Suppressor macrophage treated with lipopolysaccharide for 4 hours (primary cell): ENCODE measurements at regions not wholly inside any gene's neighbourhood (a gene's known extent, or its start where the extent isn't known, plus 50 kb on each side); places are given as distances from the start of the nearest gene placed in this dataset.

ENCODE experiments used
- DNase-seq: peaks from one replicate; pipeline ENCODE4 v3.0.0-alpha.2; 2020

DNA sequence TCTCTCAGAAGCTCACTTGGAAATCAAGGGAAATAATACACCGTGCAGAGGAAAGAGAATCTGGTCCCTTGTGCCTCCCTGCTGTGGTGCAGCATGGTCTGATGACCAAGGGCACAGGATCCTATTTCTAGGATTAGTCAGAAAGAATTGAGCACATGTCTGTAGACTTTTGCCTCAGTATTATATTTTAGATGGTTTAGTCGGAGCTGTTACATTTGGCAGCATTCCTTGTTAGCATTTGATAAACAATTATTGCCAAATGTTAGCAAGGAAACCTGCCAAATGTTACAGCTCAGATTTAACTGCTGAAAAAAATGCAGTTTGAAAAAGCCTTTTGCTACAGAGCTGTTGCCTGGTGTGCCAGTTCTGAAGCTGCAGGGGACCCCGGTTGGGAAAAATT, 183.5 kb upstream of the DPYD start:
- no peak for DNase-seq

DNA sequence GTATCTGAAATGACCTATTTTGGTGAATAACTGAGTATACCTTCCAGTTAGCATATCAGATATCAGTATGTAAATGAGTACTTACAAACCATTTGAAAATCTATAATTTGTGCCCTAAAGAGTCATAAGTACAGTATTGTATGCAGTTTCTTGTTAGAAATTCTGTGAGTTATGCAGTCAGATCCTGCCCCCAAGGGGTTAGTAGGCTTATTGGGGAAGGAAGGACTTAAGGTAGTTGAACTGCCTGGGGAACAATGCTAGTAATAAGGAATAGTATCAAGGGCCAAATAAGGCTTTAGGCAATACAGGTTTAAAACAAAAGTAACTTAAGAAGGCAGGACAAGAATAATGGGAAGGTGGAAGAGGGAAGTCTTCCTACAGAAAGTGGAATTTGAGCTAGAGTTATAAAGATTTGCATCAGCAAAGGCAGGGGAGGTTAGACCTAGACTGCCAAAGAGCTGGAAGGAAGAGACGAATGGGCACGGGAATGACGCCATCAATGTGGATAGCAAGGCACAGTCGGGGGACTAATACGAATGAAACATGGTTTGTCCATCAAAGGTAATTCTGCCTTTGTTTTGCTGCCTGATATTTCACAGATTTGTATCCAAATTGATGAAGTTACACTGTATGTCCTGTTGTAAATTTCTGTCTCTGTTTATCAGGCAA, 182.9 kb upstream of the DPYD start:
- no peak for DNase-seq

DNA sequence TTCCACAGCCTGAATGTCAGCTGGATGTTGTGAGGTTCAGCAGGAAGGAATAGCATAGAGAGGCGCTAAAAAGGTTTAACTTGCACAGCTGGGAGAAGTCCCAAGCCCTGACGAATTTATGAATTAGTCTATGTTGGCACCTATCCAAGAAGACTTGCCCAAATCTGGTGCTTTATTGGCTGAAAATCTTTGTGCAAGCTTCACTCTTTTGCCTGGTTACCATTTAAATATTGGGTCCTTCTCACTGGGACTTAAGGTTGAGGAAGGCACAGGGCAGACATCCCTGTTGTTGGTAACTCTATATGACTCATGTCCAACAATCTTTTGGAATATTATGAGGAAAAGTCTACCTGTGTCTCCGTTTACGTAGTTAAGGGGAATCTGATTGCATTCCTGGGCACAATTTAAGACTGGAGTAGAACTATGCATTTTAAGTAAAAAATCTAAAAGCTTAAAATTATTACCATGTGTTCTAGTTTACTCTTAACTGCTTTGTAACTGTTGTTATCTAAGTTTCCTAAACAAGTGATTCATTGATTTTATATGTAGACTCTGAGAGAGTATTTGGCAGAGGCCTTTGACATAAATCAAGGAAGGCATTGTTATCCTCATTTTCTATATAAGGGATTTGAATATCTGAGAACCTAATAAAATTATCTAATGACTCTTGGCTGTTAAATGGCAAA, 181.7 kb upstream of the DPYD start:
- no peak for DNase-seq

DNA sequence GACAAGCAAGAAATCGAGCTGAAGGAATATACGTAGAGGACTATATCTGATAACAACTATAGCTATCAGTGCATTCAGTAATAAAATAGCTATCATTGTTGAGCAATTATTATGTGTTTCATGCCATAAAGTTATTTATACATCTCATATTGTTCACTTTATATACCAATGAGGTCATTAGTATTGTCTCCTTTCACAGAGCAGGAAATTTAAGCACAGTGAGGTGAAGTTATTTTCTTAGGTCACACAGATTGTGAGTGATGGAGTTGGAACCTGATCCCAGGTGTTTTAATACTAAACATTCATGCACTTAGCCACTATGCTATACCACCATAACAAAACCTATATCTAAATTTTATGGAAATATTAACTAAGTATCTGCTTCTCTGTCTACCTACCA, 180.5 kb upstream of the DPYD start:
- no peak for DNase-seq

DNA sequence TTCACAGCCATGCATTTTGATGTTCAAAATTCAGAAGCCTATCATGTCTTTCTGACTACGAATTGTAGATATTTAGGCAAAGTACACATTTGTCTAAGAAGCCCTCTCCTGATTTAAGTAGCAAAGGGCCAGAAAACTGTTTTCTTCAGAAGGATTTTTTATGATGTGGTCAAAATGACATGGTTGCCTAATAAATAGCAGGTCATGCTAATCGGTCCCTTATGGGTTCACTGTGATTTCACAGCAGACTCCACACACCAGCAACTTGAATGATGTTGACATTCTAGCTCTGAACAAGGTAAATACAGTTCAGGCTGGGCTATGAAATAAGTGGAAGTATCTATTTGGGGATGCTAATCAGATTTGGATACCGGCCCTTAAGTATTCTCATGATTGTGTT, 178.7 kb upstream of the DPYD start:
- no peak for DNase-seq

DNA sequence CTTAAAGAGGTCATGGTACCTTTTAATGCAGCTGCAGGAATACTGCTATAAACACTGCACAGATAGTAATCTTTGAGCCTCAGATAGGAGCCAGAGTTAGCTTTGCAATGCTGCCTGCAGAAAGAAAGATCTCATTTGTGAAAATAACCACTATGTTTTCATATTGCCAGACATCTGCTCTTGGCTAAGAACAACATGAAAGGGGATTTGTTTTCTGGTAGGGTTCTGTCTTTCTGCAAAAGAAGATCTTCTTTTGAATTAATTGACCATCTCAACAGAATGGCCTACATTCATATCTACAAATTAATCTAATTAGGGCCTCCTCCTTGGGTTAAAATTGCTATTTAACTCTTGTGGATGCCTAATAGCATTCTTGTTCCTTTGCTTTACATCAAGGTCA, 177.6 kb upstream of the DPYD start:
- DNase-seq, result no peak

DNA sequence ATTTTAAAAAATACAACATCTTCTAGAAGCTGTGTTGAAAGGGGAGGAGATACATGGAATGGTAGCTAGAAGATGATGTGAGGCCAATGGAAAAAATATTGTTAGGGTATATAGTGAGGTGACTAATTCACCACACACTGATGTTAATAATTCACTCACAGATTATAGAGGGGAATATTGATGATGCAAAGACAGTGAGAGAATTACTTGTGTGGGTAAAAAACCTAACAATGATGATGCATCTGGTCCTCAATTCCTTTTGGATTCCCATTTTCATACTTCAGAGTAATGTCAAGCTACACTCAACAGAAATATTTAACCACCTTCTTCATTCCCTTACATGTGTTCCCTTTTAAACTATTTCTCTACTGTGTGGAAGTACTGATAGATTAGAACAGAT, 169.5 kb upstream of the DPYD start:
- no peak for DNase-seq

DNA sequence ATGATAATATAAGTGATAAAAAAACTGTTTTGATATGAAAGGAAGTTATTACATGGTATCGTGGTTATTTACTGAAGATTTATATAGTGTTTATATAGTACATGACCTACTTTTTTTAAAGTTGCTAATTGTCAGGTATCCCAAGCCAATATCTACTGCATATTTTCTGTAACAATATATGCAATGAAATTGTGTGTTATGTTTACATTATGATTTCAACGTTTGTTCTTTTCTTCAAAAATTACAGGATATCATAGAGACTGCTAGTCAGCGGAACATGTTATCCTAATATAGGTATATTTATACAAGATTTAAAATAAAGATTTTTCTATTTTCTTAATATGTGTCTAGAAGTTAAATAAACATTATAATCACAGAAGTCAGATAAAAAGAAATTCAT, 167.5 kb upstream of the DPYD start:
- no peak for DNase-seq

DNA sequence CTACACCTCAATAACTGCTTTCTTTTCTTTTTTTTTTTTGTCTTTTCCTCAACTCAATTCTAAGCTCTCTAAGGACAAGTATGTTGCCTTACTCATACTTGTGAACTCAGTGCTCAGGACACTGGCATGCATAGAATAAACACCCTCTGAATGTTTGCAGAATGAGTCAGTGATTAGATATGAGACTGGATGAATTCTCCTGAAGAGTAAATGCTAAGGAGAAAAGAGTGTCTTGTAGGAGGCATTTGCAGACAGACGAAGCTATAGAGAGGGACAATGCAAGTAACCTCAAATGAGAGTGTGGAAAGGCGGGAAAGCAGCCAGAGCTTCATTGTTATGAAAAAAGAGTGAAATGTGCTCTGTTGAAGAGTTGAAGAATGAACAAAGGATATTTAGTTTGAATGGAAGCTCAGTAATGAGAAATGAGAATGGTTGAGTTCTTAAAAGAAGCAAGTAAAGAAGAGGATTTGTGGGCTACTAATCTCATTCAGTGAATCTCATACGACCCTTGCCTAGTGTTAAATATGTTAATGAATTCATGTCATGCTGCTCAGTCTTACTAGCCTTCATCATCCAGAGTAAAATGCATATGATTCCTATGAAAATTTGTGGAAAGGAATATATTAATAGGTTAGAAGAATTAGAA, 166.1 kb upstream of the DPYD start:
- no peak for DNase-seq

DNA sequence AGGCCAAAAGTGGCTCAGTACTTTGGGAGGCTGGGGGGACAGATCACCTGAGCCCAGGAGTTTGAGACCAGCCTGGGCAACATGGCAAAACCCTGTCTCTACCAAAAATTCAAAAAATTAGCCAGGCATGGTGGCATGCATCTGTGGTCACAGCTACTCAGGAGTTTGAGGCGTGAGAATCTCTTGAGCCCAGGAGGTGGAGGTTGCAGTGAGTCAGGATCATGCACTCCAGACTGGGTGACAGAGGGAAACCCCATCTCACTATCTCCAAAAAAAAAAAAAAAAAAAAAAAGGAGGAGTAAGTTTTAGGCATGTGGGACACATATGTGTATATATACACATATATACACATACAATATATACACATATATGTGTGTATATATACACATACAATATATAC, 165.3 kb upstream of the DPYD start:
- DNase-seq, result no peak

DNA sequence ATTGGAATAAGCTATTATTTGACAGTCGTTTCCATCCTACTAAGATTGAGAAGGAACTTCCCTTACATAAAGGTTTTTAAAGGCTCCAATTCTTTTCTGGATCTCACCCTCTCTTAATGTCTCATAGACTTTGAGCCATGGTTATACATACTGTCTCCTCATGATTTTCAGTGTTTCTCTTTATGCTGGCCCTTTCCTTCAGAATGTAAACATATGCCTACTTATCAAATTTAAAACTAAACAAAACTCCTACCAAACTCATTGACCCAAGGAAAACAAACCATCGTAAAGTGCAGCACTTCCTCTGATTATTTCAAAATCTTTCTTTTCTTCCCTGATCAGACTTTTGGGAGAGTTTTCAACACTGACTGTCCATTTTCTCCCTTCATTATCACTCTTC, 163.4 kb upstream of the DPYD start:
- DNase-seq, result no peak

DNA sequence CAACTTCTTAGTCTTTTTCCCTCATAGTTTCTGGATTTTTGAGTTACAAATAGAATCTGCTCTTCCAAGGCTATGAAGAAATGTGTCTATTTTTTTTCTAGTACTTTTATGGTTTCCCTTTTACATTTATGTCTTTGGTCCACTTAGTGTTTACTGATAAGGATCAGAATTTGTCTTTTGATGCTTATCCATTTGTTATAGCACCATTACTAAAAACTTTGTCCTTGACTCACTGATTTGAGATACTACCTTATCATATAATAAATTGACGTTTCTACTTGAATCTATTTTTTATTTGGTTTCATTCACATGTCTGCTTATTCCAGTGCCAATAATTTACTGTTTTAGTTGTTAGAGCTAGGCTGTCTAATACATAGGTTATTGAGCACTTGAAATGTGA, 161.1 kb upstream of the DPYD start:
- no peak for DNase-seq

DNA sequence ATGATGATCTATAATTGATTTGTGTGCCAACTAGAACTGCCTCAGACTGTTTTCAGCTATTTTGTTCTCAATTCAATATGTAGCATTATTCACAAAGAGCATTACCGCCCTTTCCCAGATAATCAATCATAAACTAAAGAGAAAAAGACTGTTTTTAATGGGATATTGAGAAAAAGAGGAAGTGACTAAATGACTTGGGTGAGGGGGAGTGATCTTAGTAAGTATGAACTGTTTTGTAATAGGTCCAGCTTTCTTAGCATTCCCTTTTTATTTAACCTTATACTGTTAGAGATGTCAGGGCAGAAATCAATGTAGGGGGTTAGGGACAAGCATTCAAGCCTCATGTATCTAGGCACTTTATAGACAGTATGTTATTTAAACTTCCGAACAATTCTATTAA, 157.8 kb upstream of the DPYD start:
- DNase-seq, result peak; percentile 37

DNA sequence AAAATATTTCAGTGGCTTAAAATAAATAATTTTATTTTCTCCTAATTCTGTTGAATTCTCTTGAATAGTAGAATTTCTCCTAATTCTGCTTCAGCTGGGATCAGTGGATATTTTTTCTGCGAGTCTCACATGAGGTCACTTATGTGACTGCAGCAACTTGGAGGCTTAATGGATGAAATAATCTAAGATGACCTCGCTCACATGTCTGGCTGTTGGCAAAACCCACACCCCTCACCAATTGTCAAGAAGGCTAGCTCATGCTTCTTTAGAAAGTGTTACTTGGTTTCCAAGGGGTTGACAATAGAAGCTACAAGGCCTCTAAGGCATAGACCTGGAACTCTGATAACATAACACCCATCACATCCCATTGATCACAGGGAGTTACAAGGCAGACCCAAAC, 156.9 kb upstream of the DPYD start:
- DNase-seq, result no peak

DNA sequence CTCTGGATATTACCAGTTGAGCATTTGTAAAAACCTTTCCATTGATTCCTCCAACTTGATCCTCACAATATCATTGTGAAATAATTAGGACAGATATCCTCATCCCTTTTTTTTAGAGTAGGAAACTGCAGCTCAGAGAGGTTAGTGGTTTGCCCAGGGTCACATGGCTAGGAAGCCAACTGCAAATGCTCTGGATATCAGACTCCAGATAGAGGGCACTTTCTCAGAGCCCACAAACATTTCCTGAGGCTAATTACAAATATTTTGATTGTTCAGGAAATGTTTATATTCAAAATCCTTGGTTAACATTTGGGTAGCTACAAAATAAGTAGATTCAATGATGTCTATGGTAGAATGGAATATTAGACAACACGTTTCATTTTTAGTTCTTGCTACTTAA, 154.8 kb upstream of the DPYD start:
- no peak for DNase-seq

DNA sequence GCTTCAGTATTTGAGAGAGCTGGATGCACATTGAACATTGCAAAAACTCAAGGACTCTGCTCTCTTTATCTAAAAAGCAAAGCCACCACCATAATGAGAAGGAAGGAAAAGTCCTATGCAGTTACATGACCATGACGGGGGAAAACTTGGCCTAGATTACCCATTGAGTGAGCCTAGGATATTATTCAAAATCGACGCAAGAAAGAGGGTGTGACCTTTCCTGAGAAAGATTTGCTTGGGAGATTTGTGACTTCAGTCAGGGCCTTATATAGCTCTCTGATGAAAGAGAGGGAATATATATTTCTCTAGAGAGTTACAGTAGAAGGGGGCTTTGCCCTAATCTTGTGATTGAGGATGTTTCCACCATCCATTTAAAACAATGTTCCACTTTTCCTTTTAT, 153.0 kb upstream of the DPYD start:
- DNase-seq, result no peak

DNA sequence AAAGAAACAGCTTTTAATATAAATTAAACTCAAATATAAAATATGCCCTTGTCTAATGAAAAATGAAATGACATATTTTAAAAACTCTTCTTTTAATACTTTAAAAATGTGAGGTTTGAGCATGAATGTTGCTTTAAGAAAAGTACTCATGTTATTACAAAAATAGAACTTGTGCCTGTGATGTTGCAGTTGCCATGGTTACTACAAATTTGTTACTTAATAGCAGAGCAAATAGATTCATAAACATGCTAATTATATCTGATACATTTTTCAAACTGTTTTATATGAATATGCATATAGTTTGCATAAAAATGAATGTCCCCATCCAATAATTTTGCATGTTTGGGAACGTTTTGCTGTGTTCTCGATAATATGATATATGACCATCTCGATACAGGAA, 152.3 kb upstream of the DPYD start:
- DNase-seq, result no peak

DNA sequence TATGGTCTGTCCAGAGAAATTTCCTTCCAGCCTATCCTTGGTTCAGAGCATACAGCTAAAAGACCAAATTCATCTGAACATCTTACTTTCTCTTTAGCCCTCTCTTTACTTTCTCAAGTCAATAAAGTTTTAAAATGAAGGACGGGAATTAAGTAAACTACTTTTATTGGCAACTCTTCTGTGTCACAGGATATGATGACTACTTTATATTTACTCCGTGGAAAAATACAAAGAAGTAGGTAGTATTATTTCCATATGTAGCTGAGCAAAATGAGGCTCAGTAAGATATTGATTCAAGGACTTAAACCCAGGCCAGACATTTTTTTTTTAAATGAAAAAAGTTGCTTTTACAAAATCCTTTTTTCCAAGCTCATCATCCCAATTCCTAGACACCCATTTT, 151.2 kb upstream of the DPYD start:
- no peak for DNase-seq

DNA sequence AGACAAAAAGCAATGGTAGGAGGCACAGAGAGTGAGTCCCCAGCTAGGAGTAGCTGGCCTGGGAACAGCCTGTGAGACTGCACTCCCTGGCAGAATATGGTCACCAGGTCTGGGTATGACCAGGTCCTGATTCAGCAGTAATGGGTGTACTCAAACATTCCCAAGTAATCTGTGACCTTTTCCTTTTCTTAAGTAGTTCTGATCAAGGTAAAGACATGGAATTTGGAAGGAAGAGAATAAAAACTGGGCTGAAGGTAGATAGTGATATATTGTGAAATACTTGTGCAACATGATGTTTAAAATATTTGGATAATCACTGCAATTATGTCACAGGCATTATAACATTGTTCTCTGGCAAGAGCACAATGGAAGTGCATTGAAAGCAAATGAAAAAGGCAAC, 147.2 kb upstream of the DPYD start:
- no peak for DNase-seq

DNA sequence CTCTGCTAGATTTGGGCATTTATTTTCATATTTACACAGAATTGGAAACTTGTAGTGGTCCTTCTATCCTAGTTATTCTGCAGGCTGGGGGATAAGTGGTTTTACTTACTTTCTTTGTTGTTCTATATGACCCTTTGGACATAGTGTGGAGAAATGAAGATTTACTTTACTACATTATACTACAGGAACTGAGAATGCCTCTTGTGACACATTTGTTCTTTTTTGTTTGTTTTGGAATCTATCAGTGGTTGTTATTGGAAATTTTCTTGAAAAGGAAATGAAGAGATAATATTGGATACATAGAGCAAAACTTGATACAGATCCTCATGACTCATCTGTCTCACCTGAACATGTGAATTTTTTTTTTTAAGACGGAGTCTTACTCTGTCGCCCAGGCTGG, 146.1 kb upstream of the DPYD start:
- DNase-seq, result no peak

DNA sequence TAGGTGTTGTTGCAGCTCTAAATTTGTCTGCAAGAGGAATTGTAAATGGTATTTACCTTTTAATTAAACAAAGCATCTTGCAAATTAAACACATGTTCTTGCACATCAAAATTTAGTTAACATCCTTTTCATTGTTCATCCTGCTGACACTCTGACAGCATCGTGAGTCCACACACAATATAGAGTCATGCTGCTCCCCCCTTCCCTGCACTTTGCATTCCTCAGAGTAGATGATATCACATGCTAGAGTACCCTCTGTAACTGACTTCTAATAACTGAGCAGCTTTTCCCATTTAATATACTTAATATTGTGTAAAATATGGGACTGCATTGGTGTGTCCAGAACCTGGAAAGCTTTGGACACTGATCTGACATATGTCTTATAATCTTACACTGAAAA, 138.8 kb upstream of the DPYD start:
- DNase-seq, result no peak

DNA sequence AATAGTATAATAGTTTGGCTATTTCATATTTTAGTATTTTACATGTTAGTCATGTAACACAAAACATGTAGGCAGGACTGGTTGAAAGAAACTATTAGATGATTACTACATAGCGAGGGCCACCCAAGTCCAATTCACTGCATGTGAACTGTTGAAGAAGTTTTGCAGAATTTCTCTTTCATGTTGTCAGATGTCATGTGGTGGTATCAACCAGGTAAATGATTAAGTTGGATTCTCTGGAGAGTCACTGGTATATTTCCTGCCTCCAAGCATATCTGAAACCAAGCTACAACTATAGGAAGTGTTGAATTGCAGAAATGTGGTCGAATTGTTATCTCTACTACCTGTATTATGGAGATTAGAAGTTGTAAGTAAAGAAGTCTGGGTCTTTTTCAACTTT, 137.8 kb upstream of the DPYD start:
- DNase-seq, result no peak

DNA sequence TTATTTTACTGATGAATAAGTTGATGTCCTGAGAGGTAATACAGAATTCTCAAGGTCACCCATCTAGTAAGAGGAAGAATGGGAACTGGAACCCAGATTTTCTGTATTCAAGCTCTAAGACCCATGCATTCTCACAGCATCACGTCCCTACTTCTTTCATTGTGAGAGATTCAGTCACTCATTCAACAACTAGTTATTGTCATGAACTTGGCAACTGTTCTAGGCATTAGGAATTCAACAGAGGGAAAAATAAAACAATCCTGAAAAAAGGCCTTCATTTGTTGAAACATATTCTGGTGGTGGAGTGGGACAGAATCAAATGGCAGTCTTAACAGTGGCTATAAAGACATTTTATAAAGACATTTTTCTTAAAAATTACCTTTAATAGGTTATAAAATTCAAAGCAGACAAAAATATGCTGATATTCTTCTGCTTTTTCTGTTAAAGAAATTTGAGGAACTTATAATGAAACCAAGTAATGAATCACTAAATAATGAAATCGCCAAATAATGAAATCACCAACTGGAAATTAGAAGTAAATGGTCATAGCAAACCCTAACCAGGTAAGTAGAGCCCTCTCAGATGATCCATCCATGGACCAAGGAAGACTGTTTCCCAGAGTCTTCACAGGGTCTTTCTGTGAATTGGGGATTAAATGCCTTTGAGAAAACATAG, 136.5 kb upstream of the DPYD start:
- peak; percentile 44 for DNase-seq

DNA sequence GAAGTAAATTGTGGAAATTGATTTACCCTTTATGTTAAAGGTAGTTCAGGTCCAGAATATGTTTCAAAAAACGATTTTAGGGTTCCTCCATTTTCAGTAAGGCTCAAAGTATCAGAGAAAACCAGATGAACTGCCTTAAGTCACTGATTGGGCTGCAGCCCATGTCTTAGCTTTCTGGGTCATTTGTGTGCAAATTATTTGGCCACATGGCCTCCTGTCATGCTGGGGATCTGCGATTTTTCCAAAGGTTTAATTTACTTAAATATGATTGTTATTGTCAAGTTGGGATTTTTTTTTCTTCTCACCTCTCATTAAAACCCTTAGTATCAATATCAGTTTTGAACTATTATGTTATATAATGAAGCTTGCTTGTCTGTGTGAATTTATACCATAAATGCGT, 135.9 kb upstream of the DPYD start:
- DNase-seq, result no peak
